GM12878 (cell line): ENCODE measurements at regions not wholly inside any gene's neighbourhood (a gene's known extent, or its start where the extent isn't known, plus 50 kb on each side); places are given as distances from the start of the nearest gene placed in this dataset.

Experiments used
- ATAC-seq: fragments of 200-7000 bp; cut with Tn5 transposase; 3 replicates; pipeline ENCODE4 v1.9.1; 2020; ENCODE audit warnings: mild to moderate bottlenecking, moderate library complexity
- BruUV-seq: library from RNA; stranded (reverse); fragments of 400-500 nt; replicated peaks from 2 replicates; lab custom pipeline; 2021; lab: Mats Ljungman, UMichigan
- CTCF ChIA-PET: fragments of 300-600 bp; sonication (Branson Sonifier 250); formaldehyde crosslinking; extraction: SDS; loops from one replicate; lab custom pipeline; 2021; ENCODE audit warnings: inconsistent platforms; lab: Yijun Ruan, JAX
- POLR2A ChIA-PET: fragments of 350-600 bp; formaldehyde crosslinking; extraction: SDS; loops from one replicate; lab custom pipeline; 2021; ENCODE audit warnings: inconsistent platforms; lab: Charles Lee
- RAD21 ChIA-PET: fragments of 300-600 bp; sonication (Branson Sonifier 250); formaldehyde crosslinking; loops from one replicate; lab custom pipeline; 2023; ENCODE audit warnings: antibody characterized with exemption; ENCODE audit not compliant: unreplicated experiment; lab: Charles Lee
- SMC1A ChIA-PET: fragments of 300-600 bp; sonication (Branson Sonifier 250); formaldehyde crosslinking; loops from one replicate; lab custom pipeline; 2023; ENCODE audit not compliant: unreplicated experiment, uncharacterized antibody; lab: Charles Lee
- DNase-seq: peaks from one replicate; pipeline ENCODE4 v3.0.0-alpha.2; 2011; ENCODE audit warnings: low read depth, low spot score
- FAIRE-seq: peaks from 3 replicates; lab custom pipeline; 2011; peaks lifted over from hg19 to GRCh38; lab: Jason Lieb, UNC
- H2AFZ ChIP-seq: 2 replicates; pipeline ENCODE4 v1.6.0; 2011; ENCODE audit warnings: low read depth, low read length, control low read depth; ENCODE audit not compliant: control insufficient read depth
- H3K27ac ChIP-seq: 2 replicates; pipeline ENCODE4 v1.5.1; 2011; ENCODE audit warnings: control low read depth; ENCODE audit not compliant: control insufficient read depth, insufficient read depth
- H3K27me3 ChIP-seq, 2 experiments: replicated peaks in 1 of 2; 2 replicates each; pipeline versions ENCODE4 v1.6.0 to v1.6.1; 2011; ENCODE audit warnings: low read length in 1 of 2; ENCODE audit not compliant: control insufficient read depth in 2 of 2, insufficient read depth in 2 of 2
- H3K36me3 ChIP-seq, 2 experiments: 2 replicates each; pipeline ENCODE4 v1.5.1; 2011; ENCODE audit warnings: low read length in 1 of 2; ENCODE audit not compliant: control insufficient read depth in 2 of 2, insufficient read depth in 2 of 2
- H3K4me1 ChIP-seq: 2 replicates; pipeline ENCODE4 v1.6.1; 2011; ENCODE audit warnings: mild to moderate bottlenecking, low read length, moderate library complexity, mixed read lengths; ENCODE audit not compliant: control insufficient read depth, insufficient read depth
- H3K4me2 ChIP-seq: 2 replicates; pipeline ENCODE4 v1.6.0; 2011; ENCODE audit warnings: control low read depth; ENCODE audit not compliant: control insufficient read depth, insufficient read depth
- H3K4me3 ChIP-seq: fragments of 200-600 bp; sonication (generic); 2 replicates; pipeline ENCODE4 v1.5.1; 2016
- H3K79me2 ChIP-seq: 2 replicates; pipeline ENCODE4 v1.6.0; 2011; ENCODE audit warnings: low read length; ENCODE audit not compliant: control insufficient read depth, insufficient read depth
- H3K9ac ChIP-seq: 2 replicates; pipeline ENCODE4 v1.8.0; 2011; ENCODE audit warnings: low read length, control low read depth, mixed read lengths; ENCODE audit not compliant: control insufficient read depth, insufficient read depth
- H3K9me3 ChIP-seq: replicated peaks from 3 replicates; pipeline ENCODE4 v1.5.1; 2011; ENCODE audit warnings: mild to moderate bottlenecking, low read length; ENCODE audit not compliant: control insufficient read depth, insufficient read depth
- H4K20me1 ChIP-seq: 2 replicates; pipeline ENCODE4 v1.6.0; 2011; ENCODE audit not compliant: control insufficient read depth, insufficient read depth
- DPF2 ChIP-seq: fragments of 450-650 bp; IDR thresholded peaks from 2 replicates; pipeline ENCODE4 v1.6.1; 2017; ENCODE audit warnings: mild to moderate bottlenecking
- MYB ChIP-seq: fragments of 150-350 bp; IDR thresholded peaks from 2 replicates; pipeline ENCODE4 v1.6.1; 2014; ENCODE audit warnings: mild to moderate bottlenecking, low read depth, low read length, borderline replicate concordance
- SIN3A ChIP-seq: IDR thresholded peaks from 2 replicates; pipeline ENCODE4 v1.6.1; 2012; ENCODE audit warnings: low read depth, low read length, improper control_type of control experiment
- SUZ12 ChIP-seq: fragments of 200-600 bp; sonication (generic); IDR thresholded peaks from one replicate; pipeline ENCODE4 v1.6.1; 2018; ENCODE audit warnings: antibody characterized with exemption, mild to moderate bottlenecking; ENCODE audit not compliant: unreplicated experiment
- YY1 ChIP-seq: IDR thresholded peaks from 2 replicates; pipeline ENCODE4 v1.6.1; 2011; ENCODE audit warnings: low read depth, mild to moderate bottlenecking, low read length
- ZNF592 ChIP-seq: fragments of 450-650 bp; IDR thresholded peaks from 2 replicates; pipeline ENCODE4 v1.6.1; 2017; ENCODE audit warnings: mild to moderate bottlenecking, moderate library complexity
- WGBS: methylation state at CpG from one replicate; pipeline ENCODE4 v1.1.6; 2016; ENCODE audit warnings: low lambda C conversion rate; ENCODE audit not compliant: insufficient replicate concordance, insufficient coverage; ENCODE audit errors: missing lambda C conversion rate; 5-methylcytosine and 5-hydroxymethylcytosine counted together
- in situ Hi-C: fragments of 300-500 bp; cut with MboI; formaldehyde crosslinking; loops from 9 replicates; pipeline ENCODE4 v1.14.3; 2018; ENCODE audit warnings: mixed read lengths
- intact Hi-C: fragments of 100-400 bp; cut with micrococcal nuclease; formaldehyde crosslinking; loops from one replicate; pipeline ENCODE4 v1.14.2; 2022; ENCODE audit not compliant: unreplicated experiment

GRCh38 chr4:24234288-24234848, 344.5 kb upstream of the PPARGC1A start:
- in situ Hi-C loops (no loop called here), intact Hi-C loops (no loop called here)
- Histone ChIP-seq H3K27me3 (no peaks in the 10 kb centered on the region), H3K36me3 (no peaks in the 10 kb centered on the region), H3K4me3 (no peak overlapping the region), H3K9ac (no peak overlapping the region), H3K79me2 (no peaks in the 10 kb centered on the region), H4K20me1 (no peaks in the 10 kb centered on the region), H3K4me2 (no peak overlapping the region), H2AFZ (no peak overlapping the region), H3K27ac (no peak overlapping the region), H3K4me1 (no peaks in the 10 kb centered on the region), H3K9me3 (no peaks in the 10 kb centered on the region)
- ChIA-PET POLR2A (no interaction called here), RAD21 (no interaction called here), SMC1A (interaction anchor here (1.6 kb wide), 1 partner anchor 16 kb away, joined by 3 read pairs; no protein-coding TSS in a partner anchor), CTCF (no interaction called here)
- TF ChIP-seq YY1 (no peak), SIN3A (no peak), DPF2 (no peak), ZNF592 (no peak), MYB (no peak), SUZ12 (no peak)
- BruUV-seq, result no TSS peak
- DNase-seq, result no peak
- ATAC-seq, result no peak
- 1% methylated on average over 3 of the region's 3 CpGs for WGBS
- FAIRE-seq, result no peak
